DMS153 treated with DMSO at 0.1 percent for 48 hours (cell line): ENCODE measurements at regions not wholly inside any gene's neighbourhood (a gene's known extent, or its start where the extent isn't known, plus 50 kb on each side); places are given as distances from the start of the nearest gene placed in this dataset.

ENCODE experiments used
- DNase-seq: peaks from one replicate; lab custom pipeline; 2025; ENCODE audit not compliant: unreplicated experiment; lab: John Stamatoyannopoulos, UW

- no peak for DNase-seq
Measured at GRCh38 chr2:14363137-14363536, 269.4 kb upstream of the LRATD1 start.

- no peak for DNase-seq
Measured at GRCh38 chr2:14363976-14364375, 268.5 kb upstream of the LRATD1 start.

GRCh38 chr2:14364471-14364870, 268.0 kb upstream of the LRATD1 start:
- DNase-seq = no peak

- DNase-seq = no peak
Measured at GRCh38 chr2:14385043-14385442, 247.5 kb upstream of the LRATD1 start.

GRCh38 chr2:14387332-14387731, 245.2 kb upstream of the LRATD1 start:
- DNase-seq = no peak

GRCh38 chr2:14388724-14389123, 243.8 kb upstream of the LRATD1 start:
- no peak for DNase-seq

- DNase-seq = no peak
Measured at GRCh38 chr2:14396533-14397083, 235.9 kb upstream of the LRATD1 start.

GRCh38 chr2:14398641-14399040, 233.9 kb upstream of the LRATD1 start:
- DNase-seq = no peak

- DNase-seq = peak; percentile 95
Measured at GRCh38 chr2:14401873-14402272, 230.6 kb upstream of the LRATD1 start.

GRCh38 chr2:14408695-14409094, 223.8 kb upstream of the LRATD1 start:
- no peak for DNase-seq

- DNase-seq = no peak
Measured at GRCh38 chr2:14417551-14417950, 215.0 kb upstream of the LRATD1 start.

GRCh38 chr2:14418115-14418514, 214.4 kb upstream of the LRATD1 start:
- no peak for DNase-seq

- DNase-seq = no peak
Measured at GRCh38 chr2:14420851-14421250, 211.7 kb upstream of the LRATD1 start.

GRCh38 chr2:14422426-14422825, 210.1 kb upstream of the LRATD1 start:
- DNase-seq = no peak

GRCh38 chr2:14423145-14423906, 209.2 kb upstream of the LRATD1 start:
- no peak for DNase-seq

GRCh38 chr2:14424478-14425390, 207.8 kb upstream of the LRATD1 start:
- no peak for DNase-seq

GRCh38 chr2:14425869-14426268, 206.6 kb upstream of the LRATD1 start:
- no peak for DNase-seq

- DNase-seq = no peak
Measured at GRCh38 chr2:14428056-14428455, 204.5 kb upstream of the LRATD1 start.

GRCh38 chr2:14433946-14434495, 198.5 kb upstream of the LRATD1 start:
- DNase-seq = no peak

GRCh38 chr2:14445670-14446069, 186.8 kb upstream of the LRATD1 start:
- no peak for DNase-seq

- no peak for DNase-seq
Measured at GRCh38 chr2:14448340-14448739, 184.2 kb upstream of the LRATD1 start.

GRCh38 chr2:14451312-14451711, 181.2 kb upstream of the LRATD1 start:
- DNase-seq = no peak
